Gastrocnemius medialis (tissue), 4 donors: ENCODE measurements at regions not wholly inside any gene's neighbourhood (a gene's known extent, or its start where the extent isn't known, plus 50 kb on each side); places are given as distances from the start of the nearest gene placed in this dataset.

Source experiments
- ATAC-seq, 2 donors: fragments of 150-250 bp; one replicate each; pipeline ENCODE4 v1.9.1; 2016
- DNase-seq, 2 donors: peaks; one replicate each; pipeline ENCODE4 v3.0.0-alpha.2; 2019
- H3K27ac ChIP-seq, 4 donors: fragments of 200-600 bp; sonication (generic); 1 replicate in 1 of 4; 2 replicates in 3 of 4; pipeline ENCODE4 v1.5.1; 2016 to 2018; ENCODE audit warnings: mild to moderate bottlenecking in 2 of 4, moderate library complexity in 1 of 4
- H3K27me3 ChIP-seq, 3 donors: fragments of 200-600 bp; sonication (generic) in 2 of 3; 1 replicate in 1 of 3; 2 replicates in 2 of 3; pipeline versions ENCODE4 v1.5.1 to v1.6.0; 2016 to 2019; ENCODE audit warnings: mild to moderate bottlenecking in 1 of 3, moderate library complexity in 1 of 3
- H3K36me3 ChIP-seq, 2 donors: fragments of 200-600 bp; sonication (generic) in 1 of 2; one replicate each; pipeline ENCODE4 v1.5.1; 2017 to 2018
- H3K4me1 ChIP-seq, 2 donors: fragments of 200-600 bp; sonication (generic) in 1 of 2; one replicate each; pipeline ENCODE4 v1.5.1; 2016 to 2017; ENCODE audit warnings: mild to moderate bottlenecking in 2 of 2
- H3K4me3 ChIP-seq, 4 donors: fragments of 200-600 bp; sonication (generic) in 3 of 4; 1 replicate in 1 of 4; 2 replicates in 3 of 4; pipeline ENCODE4 v1.5.1; 2016 to 2019; ENCODE audit warnings: mild to moderate bottlenecking in 2 of 4
- H3K9me3 ChIP-seq, 3 donors: fragments of 200-600 bp; sonication (generic) in 2 of 3; 1 replicate in 1 of 3; 2 replicates in 2 of 3; pipeline ENCODE4 v1.5.1; 2016 to 2019
- POLR2A ChIP-seq, 2 donors: fragments of 450-650 bp; IDR thresholded peaks; one replicate each; pipeline ENCODE4 v1.6.1; 2017; ENCODE audit warnings: antibody characterized with exemption in 2 of 2, mild to moderate bottlenecking in 2 of 2, moderate library complexity in 2 of 2
- in situ Hi-C, 4 donors: fragments of 200-750 bp; cut with MboI; loops; one replicate each; pipeline versions ENCODE4 v1.15.0 to v1.8.0; 2017; ENCODE audit warnings: low sequenced_read_pairs in 4 of 4
- intact Hi-C: fragments of 100-400 bp; cut with DNase I; formaldehyde crosslinking; loops from one replicate; pipeline ENCODE4 v1.15.1; 2023; ENCODE audit warnings: low total_unique reads
- TF ChIP-seq, protein P1 (sequence below), 5 experiments: fragments of 450-650 bp in 3 of 5; fragments of 200-600 bp in 2 of 5; sonication (generic) in 2 of 5; IDR thresholded peaks in 4 of 5; conservative IDR thresholded peaks in 1 of 5; 1 replicate in 4 of 5; 2 replicates in 1 of 5; pipeline ENCODE4 v1.5.1; 2016 to 2019; ENCODE audit warnings: antibody characterized with exemption in 5 of 5, mild to moderate bottlenecking in 3 of 5, moderate library complexity in 3 of 5

DNA sequence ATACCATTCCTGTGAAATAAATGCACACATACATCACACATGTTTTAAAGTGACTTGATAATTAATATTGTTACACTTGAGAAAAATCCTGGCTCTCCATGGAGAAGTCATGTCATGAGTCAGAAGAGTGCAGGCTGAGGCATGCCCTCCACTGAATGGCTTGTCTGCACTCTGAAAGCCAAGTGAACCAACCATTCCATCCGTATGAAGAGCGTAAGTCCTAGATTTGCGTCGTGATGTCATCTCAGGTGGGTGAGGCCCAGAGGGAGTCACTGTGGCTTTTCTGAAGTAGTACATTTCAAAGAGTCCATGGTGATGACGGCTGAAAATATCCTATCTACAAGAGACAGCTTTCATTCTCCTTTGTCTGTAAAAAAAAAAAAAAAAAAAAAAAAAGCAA lies 83.5 kb upstream of the IRX5 start:
- intact Hi-C loops (no loop called here), in situ Hi-C loops (no loop called here)
- no peaks in the 10 kb centered on the region for H3K36me3 ChIP-seq
- H3K4me1 ChIP-seq: no peaks in the 10 kb centered on the region
- DNase-seq (no peak), ATAC-seq (no peak)
- no peak overlapping the region for H3K27ac ChIP-seq
- H3K9me3 ChIP-seq: no peaks in the 10 kb centered on the region
- no peaks in the 10 kb centered on the region for H3K27me3 ChIP-seq
- TF ChIP-seq POLR2A (IDR thresholded peaks at IDR 0.05): no peak
- TF ChIP-seq, protein P1, sequence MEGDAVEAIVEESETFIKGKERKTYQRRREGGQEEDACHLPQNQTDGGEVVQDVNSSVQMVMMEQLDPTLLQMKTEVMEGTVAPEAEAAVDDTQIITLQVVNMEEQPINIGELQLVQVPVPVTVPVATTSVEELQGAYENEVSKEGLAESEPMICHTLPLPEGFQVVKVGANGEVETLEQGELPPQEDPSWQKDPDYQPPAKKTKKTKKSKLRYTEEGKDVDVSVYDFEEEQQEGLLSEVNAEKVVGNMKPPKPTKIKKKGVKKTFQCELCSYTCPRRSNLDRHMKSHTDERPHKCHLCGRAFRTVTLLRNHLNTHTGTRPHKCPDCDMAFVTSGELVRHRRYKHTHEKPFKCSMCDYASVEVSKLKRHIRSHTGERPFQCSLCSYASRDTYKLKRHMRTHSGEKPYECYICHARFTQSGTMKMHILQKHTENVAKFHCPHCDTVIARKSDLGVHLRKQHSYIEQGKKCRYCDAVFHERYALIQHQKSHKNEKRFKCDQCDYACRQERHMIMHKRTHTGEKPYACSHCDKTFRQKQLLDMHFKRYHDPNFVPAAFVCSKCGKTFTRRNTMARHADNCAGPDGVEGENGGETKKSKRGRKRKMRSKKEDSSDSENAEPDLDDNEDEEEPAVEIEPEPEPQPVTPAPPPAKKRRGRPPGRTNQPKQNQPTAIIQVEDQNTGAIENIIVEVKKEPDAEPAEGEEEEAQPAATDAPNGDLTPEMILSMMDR (IDR thresholded peaks at IDR 0.05 in 4 of 5, conservative IDR thresholded peaks at IDR 0.05 in 1 of 5): no peak
- H3K4me3 ChIP-seq: no peak overlapping the region

DNA sequence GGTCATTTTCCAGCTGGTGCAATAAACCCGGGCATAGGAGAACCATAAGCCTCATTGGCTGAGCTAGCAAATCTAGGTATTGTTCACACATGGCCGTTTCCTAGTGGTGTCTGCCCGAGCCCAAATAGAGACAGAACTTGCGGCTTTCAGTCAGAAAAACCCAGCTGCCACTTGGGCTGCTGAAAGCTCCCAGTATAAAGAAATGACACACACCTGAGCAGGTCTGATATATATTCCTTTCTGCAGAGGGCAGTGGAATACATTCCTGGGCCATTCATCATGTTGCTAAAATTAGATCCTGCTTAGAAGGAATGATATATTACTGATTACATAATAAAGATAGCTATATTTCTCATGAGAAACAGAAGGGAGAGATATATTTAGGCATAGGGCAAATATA lies 83.9 kb upstream of the IRX5 start:
- Histone ChIP-seq H3K27me3 (no peaks in the 10 kb centered on the region), H3K9me3 (no peaks in the 10 kb centered on the region), H3K4me3 (no peak overlapping the region), H3K27ac (no peak overlapping the region), H3K36me3 (no peaks in the 10 kb centered on the region), H3K4me1 (no peaks in the 10 kb centered on the region)
- intact Hi-C loops: no loop called here
- in situ Hi-C loops: no loop called here
- ATAC-seq (no peak), DNase-seq (no peak)
- TF ChIP-seq, protein P1 (IDR thresholded peaks at IDR 0.05 in 4 of 5, conservative IDR thresholded peaks at IDR 0.05 in 1 of 5): no peak
- no peak for TF ChIP-seq POLR2A (IDR thresholded peaks at IDR 0.05)

DNA sequence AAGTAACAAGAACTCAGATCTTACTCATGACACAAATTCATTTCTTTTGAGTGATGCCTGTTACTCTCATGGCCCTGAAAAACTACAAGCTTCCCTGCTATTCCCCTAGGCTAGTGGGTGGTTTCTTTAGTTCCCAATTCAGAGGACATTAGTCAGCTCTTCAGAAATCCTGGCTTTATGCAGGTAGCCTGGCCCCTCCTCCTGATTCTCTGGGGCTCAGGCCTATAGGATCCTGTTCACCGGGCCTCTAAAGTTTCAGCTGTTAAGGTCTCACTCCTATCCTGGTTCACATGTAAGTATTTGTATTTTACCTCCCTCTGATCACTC lies 87.3 kb upstream of the IRX5 start:
- ATAC-seq (no peak), DNase-seq (no peak)
- H3K4me1 ChIP-seq: no peaks in the 10 kb centered on the region
- intact Hi-C loops: no loop called here
- H3K4me3 ChIP-seq: no peak overlapping the region
- H3K27ac ChIP-seq: no peak overlapping the region
- no peaks in the 10 kb centered on the region for H3K36me3 ChIP-seq
- H3K27me3 ChIP-seq: no peaks in the 10 kb centered on the region
- no peaks in the 10 kb centered on the region for H3K9me3 ChIP-seq
- in situ Hi-C loops: no loop called here
- TF ChIP-seq POLR2A (IDR thresholded peaks at IDR 0.05): no peak
- TF ChIP-seq, protein P1 (IDR thresholded peaks at IDR 0.05 in 4 of 5, conservative IDR thresholded peaks at IDR 0.05 in 1 of 5): no peak

DNA sequence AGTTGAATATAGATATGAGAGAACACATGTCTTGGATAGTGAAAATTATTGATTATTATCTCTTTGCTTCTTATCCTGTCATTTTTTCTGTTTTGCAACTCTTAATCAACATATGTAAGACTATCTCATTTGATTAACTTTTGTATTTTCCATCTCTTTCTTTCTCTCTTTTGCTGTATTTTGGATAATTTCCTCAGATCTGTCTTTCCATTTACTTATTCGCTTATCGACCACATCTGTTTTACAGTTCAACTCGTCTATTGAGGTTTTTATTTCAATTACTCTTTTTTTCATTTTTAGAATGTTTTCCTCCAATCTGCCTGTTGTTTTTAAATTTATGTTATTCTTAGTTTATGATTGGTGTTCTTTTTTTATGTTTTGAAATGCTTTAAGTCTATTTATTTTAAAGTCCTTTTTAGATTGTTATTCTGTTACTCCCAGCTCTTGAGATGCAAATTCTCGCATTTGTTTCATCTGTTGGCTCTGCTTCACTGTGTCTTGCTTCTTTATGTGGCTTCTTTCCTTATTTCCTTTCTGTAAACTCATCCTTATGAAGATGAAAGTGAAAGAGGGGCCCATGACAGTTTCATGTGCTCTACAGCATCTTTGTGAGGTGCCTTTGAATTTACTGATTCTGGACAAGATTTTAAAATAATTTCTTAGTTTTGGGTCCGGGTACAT lies 87.8 kb upstream of the IRX5 start:
- Histone ChIP-seq H3K9me3 (no peaks in the 10 kb centered on the region), H3K27me3 (peaks cover 0 to 2% (median 0%) of the 10 kb centered on the region in 3 donors), H3K4me3 (no peak overlapping the region), H3K4me1 (no peaks in the 10 kb centered on the region), H3K36me3 (no peaks in the 10 kb centered on the region), H3K27ac (no peak overlapping the region)
- in situ Hi-C loops: no loop called here
- ATAC-seq (no peak), DNase-seq (no peak)
- TF ChIP-seq, protein P1 (IDR thresholded peaks at IDR 0.05 in 4 of 5, conservative IDR thresholded peaks at IDR 0.05 in 1 of 5): no peak
- intact Hi-C loops: no loop called here

DNA sequence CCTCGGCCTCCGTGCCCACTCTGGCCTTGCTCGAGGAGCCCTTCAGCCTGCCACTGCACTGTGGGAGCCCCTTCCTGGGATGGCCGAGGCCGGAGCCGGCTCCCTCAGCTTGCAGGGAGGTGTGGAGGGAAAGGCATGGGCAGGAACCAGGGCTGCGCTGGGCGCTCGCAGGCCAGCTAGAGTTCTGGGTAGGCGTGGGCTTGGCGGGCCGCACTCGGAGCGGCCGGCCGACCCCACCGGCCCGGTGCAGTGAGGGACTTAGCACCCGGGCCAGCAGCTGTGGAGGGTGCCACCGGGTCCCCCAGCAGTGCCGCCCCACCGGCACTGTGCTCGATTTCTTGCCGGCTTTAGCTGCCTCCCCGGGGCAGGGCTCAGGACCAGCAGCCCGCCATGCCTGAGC lies 101.0 kb upstream of the IRX5 start:
- Histone ChIP-seq H3K27me3 (no peaks in the 10 kb centered on the region), H3K36me3 (no peaks in the 10 kb centered on the region), H3K4me3 (no peak overlapping the region), H3K9me3 (no peaks in the 10 kb centered on the region), H3K27ac (no peak overlapping the region), H3K4me1 (no peaks in the 10 kb centered on the region)
- in situ Hi-C loops: no loop called here
- DNase-seq (no peak), ATAC-seq (no peak)
- no peak for TF ChIP-seq POLR2A (IDR thresholded peaks at IDR 0.05)
- TF ChIP-seq, protein P1 (IDR thresholded peaks at IDR 0.05 in 4 of 5, conservative IDR thresholded peaks at IDR 0.05 in 1 of 5): no peak
- intact Hi-C loops: no loop called here
